Activated CD8-positive, alpha-beta memory T cell treated with anti-CD3 and anti-CD28 coated beads for 1 hour (primary cell): ENCODE measurements at regions not wholly inside any gene's neighbourhood (a gene's known extent, or its start where the extent isn't known, plus 50 kb on each side); places are given as distances from the start of the nearest gene placed in this dataset.

Source experiments
- DNase-seq, 2 donors: peaks; one replicate each; pipeline ENCODE4 v3.0.0-alpha.2; 2020; ENCODE audit warnings: low read depth in 1 of 2; ENCODE audit errors: extremely low read depth in 1 of 2

DNA sequence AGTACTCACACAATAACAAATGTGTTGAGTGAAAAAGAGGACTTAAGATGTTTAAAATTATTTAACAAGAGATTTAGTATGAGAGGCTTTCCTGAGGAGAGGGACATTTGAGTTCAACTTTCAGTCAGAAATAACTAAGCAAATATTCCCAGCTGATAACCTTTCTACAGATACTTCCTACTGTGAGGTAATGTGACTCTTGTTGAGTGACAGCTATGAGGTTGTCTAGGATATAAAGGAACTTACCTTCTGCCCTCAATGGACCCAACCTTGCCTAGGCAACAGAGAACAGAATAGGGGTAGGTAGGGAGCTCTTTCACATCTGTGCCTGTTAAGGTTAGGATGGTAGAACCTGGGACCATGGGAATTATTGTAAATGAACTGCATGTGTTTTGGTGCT is 54.7 kb downstream of the GLUD2 start:
- no peak for DNase-seq

DNA sequence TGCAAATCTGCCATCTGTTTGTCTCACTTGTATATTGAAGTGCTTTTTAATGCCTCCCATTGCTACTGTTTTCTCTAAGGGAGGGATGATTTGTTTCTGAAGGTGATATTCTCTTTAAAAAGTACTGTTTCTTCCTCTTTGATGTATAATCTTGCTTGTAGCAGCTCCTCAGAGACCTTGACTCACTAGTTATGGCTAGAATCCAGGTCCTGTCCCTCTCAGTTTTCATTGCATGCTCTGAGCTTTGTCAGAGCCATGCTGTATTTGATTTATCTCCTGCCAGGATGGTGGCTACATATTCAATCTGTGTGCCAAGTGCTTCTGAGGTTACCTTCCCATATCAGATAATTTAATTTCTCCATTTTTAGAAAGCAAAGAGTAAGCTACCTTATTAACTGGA is 56.0 kb downstream of the GLUD2 start:
- no peak for DNase-seq

DNA sequence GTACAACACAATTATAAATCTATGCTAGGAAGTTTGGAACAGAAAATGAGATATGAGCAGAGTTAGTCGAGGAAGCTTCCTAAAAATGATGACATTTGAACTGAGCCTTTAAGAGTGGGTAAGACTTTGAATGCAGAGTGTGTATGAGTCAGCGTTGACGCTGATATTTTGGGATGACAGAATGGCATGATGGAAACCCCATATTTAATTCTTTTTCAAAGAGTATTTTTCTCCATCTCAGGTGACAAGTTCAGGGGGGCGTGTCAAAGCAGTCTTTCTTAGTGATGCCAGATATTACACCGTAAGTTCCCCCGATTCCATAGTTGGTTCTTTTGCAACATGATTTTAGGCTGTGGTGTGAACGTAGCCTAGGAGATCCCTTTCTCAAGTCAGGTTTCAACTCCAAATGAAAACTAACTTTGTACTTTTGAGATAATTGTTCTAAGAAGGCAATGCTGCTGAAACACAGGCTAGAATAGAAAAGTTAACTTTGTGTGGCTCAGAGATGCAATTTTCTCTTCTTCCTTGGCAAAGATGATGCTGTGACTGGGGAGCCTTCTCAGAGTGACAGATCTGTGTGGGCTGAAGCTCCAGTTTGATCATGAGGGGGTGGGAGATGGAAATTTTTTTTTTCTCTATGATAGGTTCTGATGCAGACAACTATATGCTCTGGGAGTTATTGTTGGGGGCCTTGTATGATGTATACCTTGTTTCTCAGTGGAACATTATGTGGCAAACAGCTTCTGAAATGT is 59.2 kb downstream of the GLUD2 start:
- no peak for DNase-seq

DNA sequence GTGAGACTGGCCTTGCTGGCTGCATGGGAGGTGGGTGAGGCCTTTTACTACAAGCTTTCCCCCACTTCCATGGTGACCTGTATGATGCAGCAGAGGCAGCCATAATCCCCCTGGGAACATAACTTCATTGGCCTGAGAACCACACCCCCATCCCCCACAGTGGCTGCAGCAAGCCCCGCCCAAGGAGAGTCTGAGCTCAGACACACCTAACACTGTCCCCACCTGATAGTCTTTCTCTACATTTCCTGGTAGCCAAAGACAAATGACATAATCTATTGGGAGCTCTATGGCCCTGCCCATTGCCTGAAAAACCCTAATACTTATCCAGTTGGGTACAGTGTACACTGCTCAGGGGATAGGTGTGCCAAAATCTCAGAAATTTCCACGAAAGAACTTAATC is 62.6 kb downstream of the GLUD2 start:
- DNase-seq = no peak

DNA sequence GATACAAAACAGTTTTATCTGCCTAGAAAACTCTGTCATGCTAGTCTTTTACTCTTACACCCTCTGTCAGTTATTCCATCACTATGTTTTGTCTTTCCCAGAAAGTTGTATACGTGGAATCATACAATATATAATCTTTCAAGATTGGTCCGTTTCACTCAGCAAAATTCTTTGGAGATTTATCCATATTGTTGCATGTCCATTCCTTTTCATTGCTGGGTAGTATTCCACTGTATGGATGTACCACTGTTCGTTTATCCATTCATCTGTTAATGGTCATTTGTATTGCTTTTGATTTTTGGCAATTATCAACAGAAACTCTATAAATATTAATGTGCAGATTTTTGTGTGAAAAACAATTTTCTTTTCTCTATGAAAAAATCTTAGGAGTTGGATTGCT is 63.1 kb downstream of the GLUD2 start:
- DNase-seq = no peak

DNA sequence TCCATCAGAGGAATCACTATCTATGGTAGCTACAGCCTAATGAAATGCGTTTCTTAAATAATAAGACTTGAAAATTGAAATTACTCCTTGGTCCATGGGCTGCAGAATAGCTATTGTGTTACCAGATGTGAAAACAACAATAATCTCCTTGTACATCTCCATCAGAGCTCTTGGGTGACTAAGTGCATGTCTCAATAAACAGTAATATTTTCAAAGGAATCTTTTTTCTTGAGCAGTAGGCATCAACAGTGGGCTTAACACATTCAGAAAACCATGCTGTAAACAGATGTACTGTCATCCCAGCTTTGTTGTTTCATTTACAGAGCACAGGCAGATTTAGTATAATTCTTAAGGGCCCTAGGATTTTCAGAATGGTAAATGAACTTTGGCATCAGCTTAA is 67.3 kb downstream of the GLUD2 start:
- DNase-seq = no peak

DNA sequence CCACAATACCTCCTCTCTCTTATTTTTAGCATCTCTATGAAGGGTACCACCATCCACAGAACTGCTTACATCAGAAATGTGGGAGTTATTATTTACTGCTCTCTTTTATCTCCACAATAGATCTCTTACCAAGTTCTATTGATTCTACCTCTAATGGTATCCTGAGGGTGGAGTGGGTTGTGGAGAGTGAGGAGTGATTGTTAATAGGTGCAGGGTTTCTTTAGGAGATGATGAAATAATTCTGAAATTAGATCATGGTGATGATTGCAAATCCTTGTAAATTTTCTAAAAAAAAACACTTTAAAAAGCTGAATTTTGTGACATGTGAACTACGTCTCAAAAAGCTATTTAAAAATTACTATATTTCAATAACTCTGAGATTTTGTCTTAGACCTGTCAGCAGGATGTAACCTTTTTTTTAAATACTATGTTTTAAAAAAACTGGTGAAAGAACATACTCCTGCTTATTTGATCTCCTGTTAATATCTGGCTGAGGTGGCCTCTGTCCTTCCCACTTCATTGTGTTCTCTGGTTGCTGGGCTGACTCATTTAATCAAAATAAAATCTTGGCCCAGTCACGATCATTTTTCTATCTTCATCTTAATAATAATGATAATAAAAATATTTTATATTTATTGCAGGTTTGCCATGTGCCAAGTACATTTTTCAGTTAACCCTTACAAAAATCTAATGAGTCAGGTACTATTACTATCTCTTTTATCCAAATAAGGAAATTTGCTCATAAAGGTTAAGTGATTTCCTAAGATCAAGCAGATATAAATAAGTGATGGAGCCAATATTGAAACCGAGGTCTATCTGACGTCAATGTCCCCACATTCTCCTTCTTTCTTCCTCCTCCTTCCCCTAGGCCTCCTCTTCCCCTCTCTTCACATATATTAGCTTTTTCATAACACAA is 73.5 kb downstream of the GLUD2 start:
- no peak for DNase-seq

DNA sequence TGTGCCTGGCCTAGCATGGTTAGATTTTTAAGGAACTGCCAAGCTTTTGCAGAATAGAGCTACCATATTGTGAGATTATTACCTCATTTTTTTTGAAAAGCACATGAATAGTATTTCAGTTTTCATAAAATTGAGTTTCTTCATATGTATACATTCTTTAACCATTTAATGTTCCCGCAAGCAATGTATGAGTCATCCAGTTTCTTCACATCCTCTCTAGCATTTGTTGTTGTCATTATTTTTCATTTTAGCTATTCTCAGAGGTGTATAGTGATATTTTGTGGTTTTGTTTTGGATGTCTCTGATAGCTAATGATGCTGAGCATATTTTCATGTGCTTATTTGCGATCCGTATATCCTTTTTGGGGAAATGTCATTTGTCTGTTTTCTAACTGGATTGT is 74.9 kb downstream of the GLUD2 start:
- no peak for DNase-seq

DNA sequence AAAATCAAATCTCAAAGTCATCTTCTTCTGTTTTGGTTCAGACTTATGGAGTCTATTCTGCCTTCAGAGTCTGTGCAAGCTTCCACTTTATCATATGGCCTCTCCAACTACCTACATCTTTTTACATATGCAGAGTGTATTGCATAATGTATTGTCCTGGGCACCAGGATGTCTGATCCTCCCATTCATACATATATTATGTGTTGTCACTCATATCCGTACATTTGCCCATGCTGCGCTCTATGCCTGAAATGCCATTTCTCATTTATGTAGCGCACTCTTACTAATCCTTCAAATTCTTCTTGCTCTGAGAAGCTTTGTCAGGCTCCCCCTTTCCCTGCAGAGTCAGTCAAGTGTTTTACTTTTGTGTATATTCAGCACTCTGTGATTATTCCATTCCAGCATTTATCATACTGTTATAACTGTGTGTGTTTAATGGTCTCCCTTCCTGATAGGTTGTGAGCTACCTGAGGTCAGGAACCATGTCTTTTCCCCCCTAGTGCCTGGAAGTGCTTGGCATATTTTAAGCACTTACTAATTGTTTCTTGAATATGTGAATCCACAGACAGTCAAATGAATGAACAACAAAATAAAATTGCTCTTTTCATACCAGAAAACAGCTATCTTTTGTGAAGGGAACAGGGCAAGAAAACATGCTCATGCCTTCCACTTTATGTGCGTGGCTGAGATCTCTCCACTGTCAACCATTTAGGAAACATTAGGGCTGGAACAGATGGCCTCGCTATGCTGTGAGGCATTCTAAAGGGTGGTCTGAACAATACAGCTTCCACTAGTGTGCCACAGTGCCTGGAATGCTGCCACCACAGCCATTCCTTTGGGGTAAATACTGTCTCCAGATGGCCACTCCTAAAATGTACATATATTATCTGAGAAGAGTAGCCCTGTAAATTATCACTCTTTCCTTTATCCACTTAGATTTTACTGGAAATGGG is 81.8 kb downstream of the GLUD2 start:
- no peak for DNase-seq

DNA sequence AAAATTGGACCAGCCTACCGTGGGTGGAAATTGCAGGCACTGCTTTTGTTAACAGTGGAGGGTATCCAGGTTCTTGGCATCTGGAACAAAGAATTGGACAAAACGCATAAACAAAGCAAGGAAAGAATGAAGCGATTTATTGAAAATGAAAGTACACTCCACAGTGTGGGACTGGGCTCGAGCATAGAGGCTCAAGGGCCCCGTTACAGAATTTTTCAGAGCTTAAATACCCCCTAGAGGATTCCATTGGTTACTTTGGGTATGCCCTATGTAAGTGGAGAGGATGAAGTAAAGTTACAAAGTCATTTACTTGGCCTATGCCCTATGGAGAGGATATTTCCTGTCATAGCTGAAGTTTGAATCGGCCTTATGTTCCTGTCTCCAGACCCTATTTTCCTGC is 85.3 kb downstream of the GLUD2 start:
- no peak for DNase-seq

DNA sequence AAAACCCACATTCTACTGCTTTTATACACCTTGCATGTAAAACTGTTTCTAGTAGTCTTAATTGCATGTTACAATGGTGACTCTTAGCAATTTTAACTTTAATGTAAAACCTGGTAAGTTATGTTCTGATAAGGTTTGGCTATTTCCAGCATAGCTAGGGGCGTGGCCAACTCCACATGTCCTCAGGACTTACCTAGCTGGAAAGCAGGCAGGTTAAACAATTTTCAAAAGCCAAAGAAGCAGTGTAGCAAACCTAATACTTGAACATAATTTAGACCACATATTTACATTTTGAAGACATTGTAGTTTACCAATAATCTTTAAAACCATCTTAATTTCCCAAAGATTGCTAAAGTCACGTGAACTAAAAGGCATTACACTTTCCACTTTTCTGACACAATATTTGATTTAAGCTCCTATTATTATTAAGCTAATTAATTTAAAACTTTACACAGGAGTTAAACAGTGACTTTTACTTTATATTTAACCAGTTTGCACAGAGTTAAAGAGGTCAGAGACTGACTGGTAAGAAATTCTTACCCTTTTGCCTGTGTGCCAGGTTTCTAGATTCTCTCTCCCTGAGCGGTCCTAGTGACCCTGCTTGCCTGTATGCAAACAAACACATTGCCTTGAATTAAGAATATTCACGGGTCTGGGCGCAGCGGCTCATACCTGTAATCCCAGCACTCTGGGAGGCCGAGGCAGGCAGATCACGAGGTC is 88.2 kb downstream of the GLUD2 start:
- DNase-seq = no peak

DNA sequence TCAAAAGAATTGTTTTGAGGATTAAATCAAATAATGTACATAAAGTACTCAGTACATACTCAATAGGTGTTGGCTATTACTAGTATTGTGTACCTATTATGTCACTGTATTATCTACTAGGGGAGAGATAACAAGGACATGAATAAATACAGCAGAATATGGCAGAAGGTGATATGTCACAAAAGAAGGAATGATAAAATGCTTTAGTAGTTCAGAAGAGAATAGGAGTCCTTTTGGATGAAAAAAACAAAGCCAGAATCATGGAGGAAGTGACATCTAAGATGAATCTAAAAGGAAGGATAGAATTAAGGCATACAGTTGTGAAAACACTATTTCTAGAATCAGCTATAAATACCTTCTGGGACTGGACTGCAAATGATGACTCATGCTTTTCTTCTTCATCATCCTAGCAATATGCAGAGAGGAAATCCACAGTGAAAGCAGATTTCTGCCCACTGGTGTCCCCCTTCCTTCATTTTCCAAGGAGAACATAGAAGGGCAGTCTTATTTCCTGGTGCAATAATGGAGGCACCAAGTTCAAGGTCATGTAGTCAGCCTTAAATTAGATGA is 98.7 kb downstream of the GLUD2 start:
- DNase-seq = no peak

DNA sequence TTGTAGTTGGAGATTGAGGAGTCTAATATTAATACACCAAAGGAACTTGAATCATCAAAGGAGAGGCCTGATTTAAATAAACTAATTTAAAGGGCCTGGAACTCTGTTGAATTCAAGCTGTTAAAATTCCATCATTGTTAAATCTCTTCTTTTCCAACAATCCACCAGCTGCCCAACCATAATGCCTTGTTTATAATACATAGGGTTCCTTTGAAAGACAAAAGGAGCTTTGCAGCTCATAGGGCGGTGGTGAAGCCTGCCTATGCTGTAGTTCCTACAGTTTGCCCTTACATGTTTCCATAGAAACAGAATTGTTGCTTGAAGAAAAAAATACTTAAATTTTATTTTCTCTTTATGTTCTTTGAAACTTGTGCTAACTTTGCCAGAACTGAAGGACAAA is 102.8 kb downstream of the GLUD2 start:
- DNase-seq = no peak

DNA sequence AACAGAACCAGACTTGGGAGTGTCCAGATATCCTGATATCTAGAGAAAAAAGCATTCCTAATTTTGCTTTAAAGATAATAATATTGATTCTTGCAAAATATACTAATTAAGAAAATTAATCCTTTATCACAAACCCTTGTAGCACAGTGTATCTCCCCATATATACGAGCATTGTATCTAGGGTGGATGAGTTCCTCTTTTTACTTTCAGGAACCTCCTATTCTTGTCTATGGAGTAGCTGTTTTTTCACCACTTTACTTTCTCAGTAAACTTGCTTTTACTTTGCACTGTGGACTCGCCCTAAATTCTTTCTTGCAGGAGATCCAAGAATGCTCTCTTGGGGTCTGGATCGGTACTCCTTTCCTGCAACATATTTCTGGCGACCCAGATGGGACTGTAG is 103.9 kb downstream of the GLUD2 start:
- no peak for DNase-seq

DNA sequence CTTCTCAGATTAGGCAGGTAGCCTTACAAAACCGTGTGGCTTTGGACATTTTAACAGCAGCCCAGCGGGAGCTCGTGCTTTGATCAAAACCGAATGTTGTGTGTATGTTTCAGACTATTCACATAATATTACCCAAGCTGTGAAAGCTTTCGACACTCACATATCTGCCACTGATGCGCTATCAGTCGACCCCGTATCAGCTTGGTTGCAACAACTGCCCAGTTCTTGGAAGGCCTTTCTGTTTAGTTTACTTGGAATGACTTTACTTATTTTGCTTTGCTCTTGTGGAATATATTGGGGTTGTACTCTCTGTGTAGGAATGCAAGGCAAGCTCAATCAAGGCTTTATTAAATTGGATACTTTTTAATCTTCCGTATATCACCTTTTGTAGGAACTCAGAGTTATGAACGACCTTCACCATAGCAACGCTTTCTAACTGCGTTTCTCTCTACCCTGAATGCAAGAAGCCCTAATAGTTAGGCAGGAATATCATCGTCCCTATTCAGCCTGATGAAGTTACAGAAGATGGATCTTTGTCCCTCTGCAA is 107.5 kb downstream of the GLUD2 start:
- no peak for DNase-seq

DNA sequence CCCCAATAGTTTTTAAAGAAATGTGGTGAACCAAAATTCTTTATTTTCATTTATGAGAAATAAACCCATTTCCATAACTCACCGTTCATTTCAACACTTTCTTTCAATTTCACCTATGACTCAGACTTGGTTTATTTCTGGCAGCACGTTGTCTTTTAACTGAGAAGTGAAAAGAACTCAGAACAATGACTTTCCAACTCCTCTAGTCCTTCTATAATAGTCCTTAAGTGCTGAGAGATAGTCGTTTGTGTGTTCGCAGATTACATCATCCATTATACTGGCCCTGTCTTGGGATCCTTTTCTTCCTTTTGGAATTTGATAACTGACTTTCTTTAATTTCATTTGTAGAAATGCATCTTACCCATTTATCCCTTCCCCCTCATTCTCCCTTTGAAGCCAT is 113.6 kb downstream of the GLUD2 start:
- no peak for DNase-seq

DNA sequence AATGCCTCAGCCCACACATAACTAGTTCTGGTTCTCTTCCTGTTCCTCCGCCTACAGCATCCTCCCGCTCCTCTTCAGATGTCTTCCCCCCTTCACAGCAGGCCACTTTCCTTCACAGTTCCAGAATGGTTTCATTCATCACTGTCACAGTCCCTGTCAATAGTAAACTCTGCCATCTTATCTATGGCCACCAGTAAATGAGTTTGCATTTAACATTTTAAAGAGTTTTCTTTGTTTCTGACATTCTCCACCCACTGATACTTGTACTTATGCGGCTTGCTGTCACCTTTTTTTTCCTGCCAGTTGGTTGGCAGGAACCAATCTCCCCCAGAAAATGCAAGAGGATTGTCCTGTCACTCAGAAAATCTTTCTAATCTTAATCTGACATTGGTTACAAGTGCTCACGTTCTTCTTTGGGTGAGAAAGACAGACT is 114.1 kb downstream of the GLUD2 start:
- DNase-seq = no peak

DNA sequence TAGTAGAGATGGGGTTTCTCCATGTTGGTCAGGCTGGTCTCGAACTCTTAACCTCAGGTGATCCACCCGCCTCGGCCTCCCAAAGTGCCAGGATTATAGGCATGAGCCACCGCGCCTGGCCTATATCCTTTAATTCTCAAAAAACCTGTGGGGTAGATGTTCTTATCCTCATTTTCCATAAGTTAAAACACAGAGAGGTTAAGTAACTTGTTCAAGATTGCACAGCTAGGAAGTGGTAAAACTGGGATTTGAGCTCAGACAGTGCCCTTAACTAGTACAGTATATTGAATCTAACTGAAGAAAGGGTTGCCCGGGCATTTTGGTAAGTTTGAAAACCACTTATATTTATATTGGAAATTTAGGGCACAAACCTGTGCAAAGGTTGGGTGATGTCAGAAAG is 116.0 kb downstream of the GLUD2 start:
- DNase-seq = no peak

DNA sequence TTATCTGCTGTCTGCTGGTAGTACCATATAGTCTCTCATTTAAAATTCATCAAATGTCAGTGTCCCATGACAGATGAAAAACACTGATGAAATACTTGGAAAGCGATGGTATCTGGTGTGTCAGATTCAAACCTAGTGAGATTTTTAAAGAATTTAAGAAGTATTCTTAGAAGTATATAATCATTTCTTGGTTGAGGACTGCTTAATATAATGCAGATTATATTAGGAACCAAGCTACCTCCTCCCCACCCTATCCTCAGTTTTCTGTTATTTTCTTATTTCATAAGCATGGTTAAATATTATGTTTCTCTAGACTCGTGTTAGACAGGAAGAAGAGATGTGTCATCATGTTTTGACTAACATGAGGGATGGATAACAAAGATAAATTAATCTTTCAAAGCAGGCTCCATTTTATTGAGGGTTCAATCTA is 118.5 kb downstream of the GLUD2 start:
- DNase-seq = no peak
